ENCODE measurements at regions not wholly inside any gene's neighbourhood (a gene's known extent, or its start where the extent isn't known, plus 50 kb on each side); places are given as distances from the start of the nearest gene placed in this dataset.
"Not testable (repeated sequence)": the region's sequence is repeated elsewhere in the genome, so short reads cannot be mapped to it uniquely, and the experiment has no call there.

DNA sequence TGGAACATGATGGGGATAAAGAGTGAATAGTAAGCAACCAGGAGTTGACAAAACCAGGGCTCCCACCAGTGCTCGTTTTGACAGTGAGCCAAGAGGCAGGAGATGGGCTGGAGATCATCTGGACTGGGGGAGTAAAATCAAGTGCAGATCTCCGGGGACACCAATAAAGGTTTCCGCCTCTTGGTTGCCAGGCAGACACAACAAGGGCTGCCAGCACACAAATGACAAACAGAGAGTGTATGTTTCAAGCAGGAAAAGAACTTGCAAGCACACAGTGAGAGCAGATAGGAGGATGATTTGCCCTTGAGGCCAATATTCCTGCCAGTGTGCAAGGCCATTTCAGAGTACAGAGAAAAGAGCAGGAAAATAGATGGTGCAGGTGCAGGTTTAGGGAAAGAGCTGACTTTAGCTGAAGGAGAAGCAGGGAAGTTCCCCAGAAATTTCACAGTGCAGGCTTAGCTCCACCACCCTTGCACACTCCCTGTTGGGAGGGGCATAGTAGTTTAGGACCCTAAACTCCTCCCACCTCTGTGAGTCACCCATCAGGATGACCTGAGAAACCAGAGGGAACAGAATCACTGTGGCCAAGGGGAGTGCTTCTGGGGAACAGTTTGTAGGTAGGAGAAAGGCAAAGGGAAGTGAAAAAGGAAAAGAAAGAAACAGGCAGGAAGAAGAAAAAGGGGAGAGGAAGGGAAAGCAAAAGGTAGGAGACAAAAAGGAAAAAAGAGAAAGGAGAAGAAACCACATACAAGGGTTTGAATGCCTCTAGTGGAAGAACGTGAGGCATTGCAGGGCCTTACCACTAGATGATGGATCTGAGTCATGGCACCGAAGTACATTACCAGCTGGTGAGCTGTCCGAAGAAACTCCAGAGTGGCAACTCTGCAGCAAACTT lies 404.4 kb downstream of the SLC6A15 start:
- DNase-seq (ENCODE audit: insufficient read length, low spot score) (peak; percentile 5), FAIRE-seq (no peak)

DNA sequence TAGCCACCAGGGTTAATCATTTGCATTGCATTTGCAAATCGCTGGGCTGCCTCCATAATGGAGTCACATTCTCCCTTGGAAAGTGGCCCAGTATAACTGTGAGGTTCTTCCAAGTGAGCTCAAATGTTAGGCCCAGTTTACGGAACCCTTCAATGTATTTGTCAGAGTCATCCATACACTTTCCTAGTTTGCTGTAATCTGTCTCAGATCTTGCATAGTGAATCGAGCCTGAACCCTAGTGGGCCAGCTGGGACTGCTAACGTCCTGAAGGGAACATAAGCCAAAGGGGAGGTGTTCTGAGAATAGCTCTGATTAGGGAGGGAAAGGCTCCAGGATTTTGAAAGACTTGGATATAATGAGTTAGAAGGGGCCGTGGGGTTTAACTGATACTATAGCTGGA lies 406.3 kb downstream of the SLC6A15 start:
- FAIRE-seq (no peak), DNase-seq (ENCODE audit: insufficient read length, low spot score) (no peak)

DNA sequence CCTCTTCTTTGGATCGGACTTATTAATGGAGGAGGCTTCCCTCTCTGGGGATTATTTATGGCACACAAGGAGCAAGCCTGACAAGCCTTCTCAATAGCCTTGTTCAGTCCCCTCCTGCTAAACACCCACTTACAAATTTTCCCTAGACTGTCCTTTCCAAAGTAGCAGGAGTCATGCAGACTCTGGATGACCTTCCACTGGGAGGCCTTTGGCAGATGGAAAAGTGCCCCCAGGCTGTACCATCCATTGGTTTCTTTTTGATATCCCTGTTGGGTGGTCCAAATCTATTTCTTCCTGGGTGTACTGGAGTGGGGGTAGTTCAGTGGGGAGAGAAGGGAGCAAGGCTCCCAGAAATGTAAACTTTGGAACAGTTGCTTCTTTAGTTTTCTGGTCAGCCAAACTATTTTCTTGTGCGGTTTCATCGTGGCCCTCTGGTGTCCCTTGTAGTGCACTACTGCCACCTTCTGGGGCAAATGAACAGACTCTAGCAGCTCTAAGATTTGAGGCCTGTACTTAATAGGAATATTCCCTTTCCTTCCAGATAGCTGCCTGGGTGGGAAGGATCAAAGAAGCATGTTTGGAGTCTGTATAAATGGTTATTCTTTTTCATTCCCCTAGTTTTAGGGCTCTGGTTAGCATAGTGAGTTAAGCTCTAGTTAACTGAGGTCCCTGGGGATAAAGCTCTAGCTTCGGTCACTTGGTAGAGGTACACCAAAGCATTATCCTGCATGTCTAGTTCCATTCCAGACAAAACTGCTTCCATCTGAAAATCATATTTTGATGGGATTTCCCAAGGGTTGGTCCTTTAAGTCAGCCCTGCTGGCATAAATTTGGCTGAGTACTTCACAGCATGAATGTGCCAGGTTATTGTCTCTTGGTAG lies 409.5 kb downstream of the SLC6A15 start:
- DNase-seq (ENCODE audit: insufficient read length, low spot score), result no peak
- no peak for FAIRE-seq

DNA sequence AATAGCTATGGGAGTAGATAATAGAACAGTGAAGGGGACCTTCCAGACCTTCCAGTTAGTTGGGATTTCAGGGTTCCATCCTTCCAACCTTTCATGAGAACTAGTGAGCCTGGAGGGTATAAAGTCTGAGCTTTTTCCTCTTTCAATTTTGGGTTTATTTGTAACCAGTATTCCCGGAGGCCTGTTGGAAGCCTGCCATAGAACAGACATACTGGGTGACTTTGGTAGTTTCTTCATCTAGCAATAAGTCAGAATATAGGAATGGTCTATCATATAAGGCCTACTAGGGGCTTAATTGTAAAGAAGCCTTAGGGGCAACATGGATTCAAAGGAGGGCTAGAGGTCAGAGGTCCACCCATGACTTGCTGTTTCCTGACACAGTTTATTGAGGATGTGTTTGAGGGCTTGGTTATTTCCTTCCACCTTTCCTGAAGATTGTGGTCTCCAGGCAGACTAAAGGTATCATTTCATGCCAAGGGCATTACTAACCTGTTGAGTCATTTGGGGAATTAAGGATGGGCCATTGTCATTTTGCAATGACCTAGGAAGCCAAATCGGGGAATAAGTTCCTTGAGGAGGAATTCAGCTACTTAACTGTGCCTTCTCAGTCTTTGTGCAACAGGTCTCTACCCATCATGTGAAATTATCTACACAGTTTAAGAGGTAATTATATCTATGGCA lies 410.3 kb downstream of the SLC6A15 start:
- DNase-seq (ENCODE audit: insufficient read length, low spot score), result no peak
- FAIRE-seq, result no peak

DNA sequence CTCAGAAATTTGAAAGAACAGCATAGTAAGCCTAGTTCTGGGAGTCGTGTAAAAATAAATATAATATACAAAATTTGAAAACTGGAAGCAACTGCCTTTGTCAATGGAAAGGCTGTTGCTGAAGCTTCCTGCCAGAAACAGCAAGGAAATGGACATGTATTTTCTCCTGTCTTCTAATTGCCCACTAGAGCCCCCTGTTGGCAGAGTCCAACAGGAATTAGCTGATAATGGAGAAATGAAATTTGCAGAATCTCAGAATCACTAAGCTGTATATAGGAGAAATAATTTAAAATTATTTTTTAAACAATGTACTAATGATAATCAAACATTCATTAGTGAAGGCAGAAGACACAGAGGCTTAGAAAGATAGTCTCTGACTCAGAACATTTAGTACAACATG lies 414.8 kb downstream of the SLC6A15 start:
- no peak for FAIRE-seq
- no peak for DNase-seq (ENCODE audit: insufficient read length, low spot score)

DNA sequence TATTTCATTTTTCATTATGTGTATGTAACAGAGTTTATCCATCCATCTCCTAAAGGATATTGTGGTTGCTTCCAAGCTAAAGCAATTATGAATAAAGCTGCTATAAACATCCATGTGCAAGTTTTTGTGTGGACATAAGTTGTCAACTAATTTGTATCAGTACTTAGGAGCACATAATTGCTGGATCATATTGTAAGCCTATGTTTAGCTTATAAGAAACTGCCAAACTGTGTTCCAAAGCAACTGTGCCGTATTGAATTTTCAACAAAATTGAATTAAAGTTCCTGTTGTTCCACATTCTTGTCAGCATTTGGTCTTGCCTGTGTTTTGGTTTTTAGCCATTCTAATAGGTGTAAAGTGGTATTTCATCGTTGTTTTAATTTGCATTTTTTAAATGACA lies 416.9 kb downstream of the SLC6A15 start:
- no peak for FAIRE-seq
- DNase-seq (ENCODE audit: insufficient read length, low spot score), result no peak

DNA sequence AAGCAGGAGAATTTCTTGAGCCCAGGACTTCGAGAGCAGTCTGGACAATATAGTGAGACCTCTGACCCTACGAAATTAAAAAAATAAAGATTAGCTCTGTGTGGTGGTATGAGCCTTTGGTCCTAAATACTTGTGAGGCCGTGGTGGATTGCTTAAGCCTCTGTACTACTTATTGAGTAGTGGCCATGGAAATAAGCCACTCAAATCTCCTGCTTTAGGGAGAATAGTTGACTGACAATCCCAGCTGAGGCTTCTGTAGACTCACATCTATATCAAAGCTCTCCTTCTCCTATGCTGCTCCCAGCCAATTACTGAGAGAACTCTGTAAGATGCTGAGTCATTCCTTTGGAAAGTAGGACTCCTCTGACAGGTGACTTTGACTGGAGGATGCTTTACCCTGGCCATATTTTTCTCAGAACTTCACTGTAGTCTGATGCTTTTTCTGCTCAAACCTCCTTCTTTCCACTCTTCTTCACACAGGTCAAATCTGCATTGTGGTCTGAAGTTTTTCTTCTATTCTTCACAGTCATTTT lies 420.2 kb downstream of the SLC6A15 start:
- no peak for DNase-seq (ENCODE audit: insufficient read length, low spot score)
- FAIRE-seq, result no peak

DNA sequence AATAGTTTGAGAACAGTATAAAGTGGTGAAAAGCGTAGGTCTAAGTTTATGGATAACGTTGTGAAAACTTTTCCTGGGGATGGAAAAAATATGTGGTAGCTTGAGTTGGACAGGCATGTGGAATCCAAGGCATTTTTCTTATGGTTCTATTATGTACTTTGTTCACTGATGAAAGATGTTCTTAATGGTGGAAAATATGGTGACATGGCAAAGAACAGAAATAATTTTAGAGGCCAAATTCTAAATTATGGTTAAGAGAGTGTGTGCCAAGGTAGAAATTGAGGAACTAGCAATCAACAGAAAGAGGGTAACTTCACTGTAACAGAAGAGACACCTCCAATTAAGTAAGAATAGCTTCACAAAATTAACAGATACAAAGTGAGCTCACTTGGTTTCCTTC lies 427.8 kb downstream of the SLC6A15 start:
- FAIRE-seq (no peak), DNase-seq (ENCODE audit: insufficient read length, low spot score) (no peak)

DNA sequence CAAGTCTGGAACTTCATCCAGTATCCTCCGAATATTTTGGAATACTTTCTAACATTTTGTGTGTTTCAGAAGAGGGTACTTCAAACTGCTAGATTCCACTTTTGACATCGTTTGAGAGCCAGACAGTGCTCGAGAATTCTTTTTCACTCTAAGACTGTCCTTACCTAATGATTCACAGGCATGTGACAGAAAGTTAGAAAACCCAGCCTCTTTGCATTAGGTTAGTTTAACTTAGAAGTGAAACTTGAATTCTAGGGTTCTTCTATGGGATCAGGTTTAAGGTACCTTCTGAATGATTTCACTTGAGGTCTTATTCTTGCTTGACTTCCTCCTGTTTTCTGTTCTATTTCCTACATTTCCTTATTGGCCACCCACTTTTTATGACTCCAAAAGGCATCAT lies 431.8 kb downstream of the SLC6A15 start:
- DNase-seq (ENCODE audit: insufficient read length, low spot score) (no peak), FAIRE-seq (no peak)

DNA sequence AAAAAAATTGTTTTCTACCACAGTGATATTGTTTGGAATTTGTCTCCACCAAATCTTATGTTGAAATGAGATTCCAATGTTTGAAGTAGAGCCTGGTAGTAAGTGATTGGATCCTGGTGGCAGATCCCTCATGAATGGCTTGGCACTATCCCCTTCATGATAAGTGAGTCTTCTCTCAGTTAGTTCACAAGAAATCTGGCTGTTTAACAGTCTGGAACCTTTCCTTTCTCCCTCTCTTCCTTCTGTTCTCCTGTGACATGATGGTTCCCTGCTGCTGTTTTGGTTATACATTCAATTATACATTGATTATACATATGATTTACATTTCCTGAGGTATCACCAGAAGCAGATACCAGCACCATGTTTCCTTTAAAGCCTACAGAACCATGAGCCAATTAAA lies 442.2 kb downstream of the SLC6A15 start:
- no peak for FAIRE-seq

DNA sequence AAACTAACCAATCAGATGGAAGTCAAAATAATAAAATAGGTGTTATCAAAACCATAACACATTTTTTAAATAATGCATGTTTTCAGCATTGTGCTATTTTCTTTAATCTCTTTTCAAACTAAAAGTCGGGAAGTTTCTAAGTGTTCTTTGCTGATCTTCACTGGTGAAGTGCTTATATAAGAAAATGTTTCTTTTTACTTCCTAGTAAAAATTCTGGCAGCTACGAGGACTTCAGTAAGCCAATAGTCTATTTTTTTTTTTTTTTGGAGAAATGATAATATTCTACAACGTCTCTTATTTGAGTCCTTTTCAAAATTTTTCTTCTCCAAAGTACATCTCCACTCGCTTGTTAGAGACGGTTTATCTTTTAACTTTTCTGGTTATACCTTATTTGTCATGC lies 448.0 kb downstream of the SLC6A15 start:
- FAIRE-seq (no peak), DNase-seq (ENCODE audit: insufficient read length, low spot score) (no peak)

More for the DNA sequence above, 442.2 kb downstream of the SLC6A15 start:
- DNase-seq (ENCODE audit: insufficient read length, low spot score), result no peak

DNA sequence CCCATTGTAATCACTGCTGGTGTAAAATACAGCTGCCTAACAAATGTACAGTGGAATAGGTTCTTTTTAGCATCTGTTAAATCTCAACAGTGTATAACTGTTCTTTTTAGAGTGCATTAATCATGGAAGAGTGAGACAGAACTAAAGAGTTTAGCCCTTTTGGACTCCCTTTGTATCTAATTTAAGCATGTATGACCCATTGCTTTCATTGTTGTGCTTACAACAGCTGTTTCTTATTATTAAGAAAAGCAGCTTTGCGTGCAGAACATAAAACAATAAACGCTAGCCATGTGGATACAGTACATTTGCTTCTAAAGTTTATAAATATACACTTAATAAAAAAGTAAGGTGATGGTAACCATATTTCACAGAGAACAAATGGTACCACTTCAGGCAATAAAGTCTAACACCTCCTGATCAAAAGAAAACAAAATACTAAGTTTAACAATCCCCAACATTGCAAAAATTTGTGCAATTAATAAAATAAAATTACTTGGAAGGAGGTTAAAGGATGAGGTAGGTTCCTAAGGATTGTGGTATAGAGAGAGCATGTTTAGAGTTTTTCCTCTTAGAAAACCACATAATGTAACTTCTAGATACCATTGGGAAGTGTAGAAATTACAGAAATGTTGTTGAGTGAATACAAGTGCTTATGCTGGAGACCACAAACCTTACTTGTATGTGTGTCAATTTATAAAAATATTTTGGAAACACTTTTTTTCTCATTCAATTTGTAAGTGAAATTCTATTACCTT lies 448.7 kb downstream of the SLC6A15 start:
- FAIRE-seq, result no peak
- no peak for DNase-seq (ENCODE audit: insufficient read length, low spot score)

DNA sequence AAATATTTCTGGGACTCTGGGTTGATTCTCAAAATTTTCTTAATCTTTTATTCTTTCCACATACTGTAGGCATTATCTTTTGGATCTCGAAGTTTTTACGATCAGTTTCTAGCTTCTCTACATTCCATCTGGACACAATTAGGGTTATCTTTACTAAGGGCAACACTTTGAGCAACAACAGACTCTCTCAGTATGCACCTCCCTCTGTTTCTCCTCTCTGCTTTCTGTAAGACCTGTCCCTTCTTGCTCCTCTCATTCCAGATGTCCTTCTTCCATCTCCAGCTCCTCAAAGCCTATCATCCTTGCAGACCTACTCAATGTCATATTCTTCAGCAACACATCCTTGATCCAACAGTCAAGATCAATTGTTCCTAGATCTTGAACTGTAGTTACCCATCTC lies 457.0 kb downstream of the SLC6A15 start:
- no peak for FAIRE-seq
- DNase-seq (ENCODE audit: insufficient read length, low spot score), result no peak

DNA sequence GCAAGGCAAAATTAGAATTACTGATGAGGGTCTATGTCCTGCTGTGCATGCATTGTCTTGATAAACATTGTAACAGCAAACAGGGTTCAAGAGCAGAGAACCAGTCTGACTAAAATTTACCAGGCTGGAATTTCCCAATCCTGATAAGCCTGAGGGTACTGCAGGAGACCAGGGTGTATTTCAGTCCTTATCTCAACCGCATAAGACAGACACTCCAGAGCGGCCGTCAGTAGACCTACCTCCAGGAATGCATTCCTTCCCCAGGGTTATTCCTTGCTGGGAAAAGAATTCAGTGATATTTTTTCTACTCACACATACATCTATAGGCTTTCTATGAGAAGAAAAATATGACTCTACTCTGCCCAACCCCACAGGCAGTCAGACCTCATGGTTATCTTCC lies 466.1 kb downstream of the SLC6A15 start:
- FAIRE-seq; DNase-seq (ENCODE audit: insufficient read length, low spot score): not testable (repeated sequence)

DNA sequence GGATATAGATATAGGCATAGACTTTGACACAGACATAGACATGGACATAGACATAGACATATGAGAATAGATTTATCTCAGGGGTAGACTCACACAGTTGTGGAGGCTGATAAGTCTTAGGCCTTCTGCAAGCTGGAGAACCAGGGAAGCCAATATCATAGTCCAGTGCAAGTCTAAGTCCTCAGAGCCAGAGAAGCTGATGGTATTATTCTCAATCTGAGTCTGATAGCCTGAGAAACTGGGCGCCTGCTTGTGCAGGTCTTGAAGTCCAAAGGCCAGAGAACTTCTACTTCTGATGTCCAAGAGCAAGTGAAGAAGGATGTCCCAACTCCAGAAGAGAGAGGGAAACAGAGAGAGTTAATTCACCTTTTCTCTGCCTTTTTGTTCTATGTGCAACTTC lies 476.5 kb downstream of the SLC6A15 start:
- no peak for FAIRE-seq
- no peak for DNase-seq (ENCODE audit: insufficient read length, low spot score)

DNA sequence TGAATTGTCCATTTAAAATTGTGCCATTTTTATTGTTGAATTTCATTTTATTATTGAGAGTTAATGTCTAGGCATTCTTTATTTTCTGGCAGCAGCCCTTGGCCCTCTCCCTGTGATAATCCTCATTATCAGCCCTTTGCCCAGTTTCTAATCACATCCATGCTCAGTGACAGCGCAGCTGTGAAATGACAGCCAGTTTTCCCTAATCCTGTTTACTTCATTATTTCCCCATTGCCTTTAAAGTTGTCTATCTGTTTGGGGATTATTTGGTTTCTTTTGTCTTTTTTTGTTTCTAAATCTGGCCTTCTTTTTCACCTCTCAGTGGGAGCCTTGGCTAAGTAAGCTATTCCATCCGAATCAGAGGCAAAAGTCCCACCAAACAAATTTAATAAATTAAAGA lies 476.9 kb downstream of the SLC6A15 start:
- DNase-seq (ENCODE audit: insufficient read length, low spot score) (no peak), FAIRE-seq (no peak)

DNA sequence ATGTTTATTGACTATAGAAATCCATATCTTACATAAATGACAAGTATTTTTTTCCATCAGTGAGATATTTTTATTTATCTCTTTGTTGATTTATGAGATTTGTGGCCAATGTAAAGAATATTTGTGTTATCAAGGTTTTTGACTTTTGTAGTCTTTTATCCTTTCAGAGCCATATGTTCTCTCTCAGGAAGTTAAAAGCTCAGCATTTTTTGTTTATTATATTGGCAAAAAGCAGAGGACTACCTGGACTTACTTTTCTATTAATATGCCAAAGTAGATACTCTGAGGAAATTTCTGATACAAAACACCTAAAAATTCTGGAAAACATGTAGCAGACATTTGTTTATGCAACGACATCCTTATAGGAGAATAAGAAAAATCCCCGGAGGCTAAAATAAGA lies 490.3 kb downstream of the SLC6A15 start:
- FAIRE-seq (no peak), DNase-seq (ENCODE audit: insufficient read length, low spot score) (no peak)

DNA sequence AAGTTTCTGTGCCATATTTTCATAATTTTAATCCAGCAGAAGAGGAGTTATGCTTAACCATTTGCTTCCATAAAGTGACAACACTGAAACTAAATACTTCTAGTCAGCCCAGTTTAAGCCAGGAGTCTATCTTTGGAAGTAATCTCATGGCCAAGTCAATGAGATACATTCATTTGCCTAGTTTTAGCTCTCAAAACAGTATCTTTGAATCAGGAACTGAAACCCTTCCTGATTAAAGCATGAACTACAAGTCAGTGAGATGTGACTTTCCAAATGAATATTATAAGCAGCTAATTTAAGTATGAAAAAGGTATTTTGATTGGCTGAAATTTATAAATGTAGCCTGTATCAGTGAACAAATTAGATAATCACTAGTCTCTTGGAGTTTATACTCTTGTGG lies 491.5 kb downstream of the SLC6A15 start:
- FAIRE-seq (no peak), DNase-seq (ENCODE audit: insufficient read length, low spot score) (no peak)

DNA sequence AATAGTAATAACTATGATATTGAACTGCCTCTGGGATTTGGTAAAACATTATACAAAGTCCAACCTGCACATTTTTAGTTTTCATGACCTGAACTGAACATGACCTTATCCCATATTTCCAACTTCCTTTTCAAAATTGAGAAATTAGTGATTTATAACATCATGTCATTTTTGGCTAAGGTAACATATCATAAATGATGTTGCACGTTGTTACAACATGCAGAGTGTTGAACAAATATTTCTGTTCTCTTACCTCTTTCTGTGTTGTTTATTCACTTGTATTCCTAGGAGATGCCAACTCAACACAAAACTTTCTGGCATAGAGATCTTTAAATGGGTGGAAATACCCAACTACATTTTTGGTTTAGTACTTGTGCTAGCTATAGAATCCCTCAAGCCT lies 496.0 kb downstream of the SLC6A15 start:
- FAIRE-seq (no peak), DNase-seq (ENCODE audit: insufficient read length, low spot score) (no peak)

DNA sequence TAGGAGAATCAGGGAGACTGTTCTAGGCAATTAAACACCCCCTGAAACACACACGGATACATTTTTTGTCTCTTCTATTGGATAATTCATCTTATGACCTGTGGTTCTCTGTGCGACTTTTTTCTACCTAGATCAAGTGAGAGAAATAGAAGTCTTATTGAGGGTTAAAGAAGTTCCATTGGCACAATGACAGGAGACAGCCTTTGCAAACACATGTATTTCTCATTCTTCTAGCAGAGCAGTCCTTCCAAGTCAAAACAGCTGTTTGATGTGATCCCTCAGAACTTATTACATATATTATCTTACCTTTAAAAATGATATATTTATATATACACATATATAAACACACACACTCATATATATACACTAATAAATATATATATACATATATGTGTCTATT lies 496.7 kb downstream of the SLC6A15 start:
- FAIRE-seq (no peak), DNase-seq (ENCODE audit: insufficient read length, low spot score) (no peak)
